HEK293T (cell line): ENCODE measurements at regions not wholly inside any gene's neighbourhood (a gene's known extent, or its start where the extent isn't known, plus 50 kb on each side); places are given as distances from the start of the nearest gene placed in this dataset.

ENCODE experiments used
- BHLHE40 ChIP-seq: fragments of 450-650 bp; IDR thresholded peaks from 2 replicates; pipeline ENCODE4 v1.6.1; 2016; ENCODE audit warnings: mild to moderate bottlenecking, moderate library complexity, borderline replicate concordance
- FOXM1 ChIP-seq: fragments of 450-650 bp; IDR thresholded peaks from 2 replicates; pipeline ENCODE4 v1.6.1; 2017; ENCODE audit warnings: mild to moderate bottlenecking, borderline replicate concordance
- HDGF ChIP-seq: fragments of 450-650 bp; IDR thresholded peaks from 2 replicates; pipeline ENCODE4 v1.6.1; 2017; ENCODE audit warnings: antibody characterized with exemption, borderline replicate concordance

DNA sequence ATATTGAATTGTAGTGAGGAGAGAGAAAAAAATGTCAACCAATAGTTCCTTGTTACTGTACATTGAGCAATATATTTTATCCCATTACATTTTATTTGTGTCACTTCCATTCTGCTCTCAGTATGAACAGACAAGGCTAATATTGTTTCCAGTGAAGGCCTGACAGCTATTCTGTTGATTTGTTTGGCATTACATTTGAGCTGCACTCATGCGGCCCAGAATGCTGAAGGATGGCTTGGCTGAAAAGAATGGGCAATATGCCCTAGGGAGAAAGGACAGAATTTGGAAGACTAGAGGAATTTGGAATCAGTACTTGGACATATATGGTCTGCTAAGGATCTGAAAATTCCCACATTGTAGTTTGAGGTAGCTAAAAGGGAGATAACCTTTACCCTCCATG is 1294.4 kb downstream of the CDH8 start:
- TF ChIP-seq BHLHE40 = no peak
- TF ChIP-seq FOXM1 = no peak
- TF ChIP-seq HDGF = no peak
